Astrocyte (in vitro differentiated cells and primary cell): ENCODE measurements at regions not wholly inside any gene's neighbourhood (a gene's known extent, or its start where the extent isn't known, plus 50 kb on each side); places are given as distances from the start of the nearest gene placed in this dataset.

Source experiments
- CTCF ChIP-seq: IDR thresholded peaks from 2 replicates; pipeline ENCODE4 v1.5.1; 2011; ENCODE audit warnings: low read depth, mild to moderate bottlenecking, inconsistent platforms, low read length, moderate library complexity; ENCODE audit not compliant: insufficient read depth
- EZH2 ChIP-seq: IDR thresholded peaks from 2 replicates; pipeline ENCODE4 v1.6.1; 2012; ENCODE audit warnings: mild to moderate bottlenecking, low read length, inconsistent platforms; ENCODE audit not compliant: insufficient read depth

DNA sequence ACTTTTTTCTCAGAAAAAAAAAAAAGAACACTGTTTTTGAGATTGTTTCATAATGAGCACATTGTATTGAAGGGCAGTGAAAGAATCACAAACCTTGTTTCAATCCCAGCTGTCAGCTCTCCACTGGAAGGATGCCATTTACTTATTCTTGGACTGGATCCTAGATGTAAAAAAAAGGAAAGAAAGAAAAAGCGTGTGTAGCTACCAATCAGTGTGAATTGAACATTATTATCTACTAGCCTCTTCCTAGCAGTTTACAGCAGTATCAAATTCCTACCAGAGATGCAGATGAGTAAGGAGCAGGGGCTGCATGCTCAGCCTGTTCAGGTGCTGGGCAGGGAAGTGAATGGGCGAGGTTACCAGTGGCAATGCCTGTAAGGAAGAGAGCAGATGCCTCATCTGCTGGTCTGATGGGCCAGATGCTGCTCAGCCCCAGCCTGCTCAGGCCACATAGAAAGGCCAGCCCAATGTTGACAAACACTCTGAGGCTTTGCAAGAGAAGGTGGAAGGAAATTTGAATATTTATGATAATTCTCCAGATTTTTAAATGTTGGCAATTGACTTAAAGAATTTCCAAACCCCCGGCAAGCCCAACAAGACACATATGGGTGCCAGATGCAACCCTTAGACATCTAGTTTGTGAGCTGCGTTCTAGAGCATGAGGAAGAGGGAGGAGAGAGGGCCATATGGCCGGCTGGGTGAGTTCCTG, 189.5 kb downstream of the IBTK start:
- no peak for TF ChIP-seq CTCF
- TF ChIP-seq EZH2: no peak
